Superior temporal gyrus (tissue), 1 donor: ENCODE measurements at regions not wholly inside any gene's neighbourhood (a gene's known extent, or its start where the extent isn't known, plus 50 kb on each side); places are given as distances from the start of the nearest gene placed in this dataset.
A peak's percentile ranks its signal among the peaks of the same experiment; 100 is the strongest.

Source experiments
- DNase-seq: peaks from one replicate; pipeline ENCODE4 v3.0.0-alpha.2; 2016; ENCODE audit errors: extremely low spot score

DNA sequence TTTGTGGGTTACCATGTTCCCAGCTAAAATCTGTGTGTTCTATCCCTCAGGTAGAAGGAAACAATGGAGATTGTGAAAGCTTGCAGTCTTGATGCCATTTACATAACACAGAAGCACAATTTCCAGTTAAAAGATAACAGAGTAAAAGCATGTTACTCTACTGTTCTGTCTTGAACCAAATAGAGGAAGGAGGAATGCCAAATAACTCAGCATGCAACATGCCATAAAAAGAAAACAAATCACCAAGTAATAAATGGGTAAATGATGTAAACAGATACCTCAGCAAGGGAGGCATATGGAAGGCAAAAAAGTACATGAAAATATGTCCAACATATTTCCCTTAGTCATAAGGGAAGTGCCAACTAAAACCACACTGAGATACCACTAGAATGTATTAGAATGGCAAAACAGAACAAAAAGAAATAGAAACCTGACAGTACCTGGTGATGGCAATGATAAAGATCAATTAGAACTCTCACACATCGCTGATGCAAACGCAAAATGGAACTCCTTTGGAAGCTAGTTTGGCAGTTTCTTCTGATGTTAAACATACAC lies 502.6 kb upstream of the HS3ST1 start:
- no peak for DNase-seq

DNA sequence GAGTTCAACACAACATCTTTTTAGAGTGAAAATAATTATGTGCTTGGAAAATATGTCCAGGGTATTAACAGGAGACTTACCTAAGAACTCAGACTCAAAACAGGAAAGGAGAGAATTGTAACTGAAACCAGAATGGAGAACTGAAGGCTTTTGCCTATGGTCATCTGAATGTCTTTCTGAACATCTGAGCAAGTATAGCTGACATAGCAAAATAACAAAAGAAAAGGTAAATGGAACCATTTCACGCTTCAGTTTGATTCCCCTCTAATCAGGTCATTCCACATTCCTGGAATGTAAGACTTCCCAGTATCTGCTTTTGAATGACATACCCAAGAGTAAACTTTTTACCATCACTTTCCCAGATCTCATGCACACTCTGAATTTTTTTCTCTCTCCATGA lies 500.4 kb upstream of the HS3ST1 start:
- DNase-seq: no peak

DNA sequence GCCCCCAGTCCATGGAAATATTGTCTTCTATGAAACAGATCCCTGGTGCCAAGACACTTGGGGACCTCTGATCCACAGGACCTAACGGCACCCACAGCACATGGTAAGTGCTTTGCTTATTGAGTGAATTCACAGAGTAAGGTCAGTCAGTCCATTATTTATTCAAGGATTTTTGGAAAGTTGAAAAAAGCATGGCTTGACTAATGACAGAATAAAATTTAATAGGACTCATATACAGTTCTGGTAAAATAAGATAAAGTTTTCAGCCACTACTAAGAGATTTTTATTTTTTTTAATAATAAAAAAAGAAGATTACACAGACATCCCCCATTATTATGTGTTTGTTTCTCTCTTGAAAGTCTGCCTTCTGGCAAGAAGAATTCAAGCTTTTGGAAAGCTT lies 490.6 kb upstream of the HS3ST1 start:
- no peak for DNase-seq

DNA sequence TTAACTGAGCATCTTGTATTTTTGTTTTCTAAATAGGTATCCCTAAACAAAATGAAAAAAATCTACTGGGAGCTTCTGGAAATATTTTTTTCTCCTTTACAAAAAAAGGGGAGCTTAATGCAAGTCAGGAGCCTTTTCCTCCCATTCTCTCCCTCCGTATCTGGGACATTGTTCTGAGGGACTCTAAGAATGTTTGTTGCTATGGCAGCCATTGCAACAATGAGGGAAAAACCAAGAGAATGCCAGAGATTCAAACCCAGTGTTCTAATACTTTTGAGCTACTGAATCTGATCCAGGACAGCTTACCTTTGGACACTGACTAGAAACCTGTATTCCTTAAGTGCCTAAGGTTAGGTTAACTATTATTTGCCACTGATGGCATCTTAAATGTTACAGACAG lies 485.7 kb upstream of the HS3ST1 start:
- DNase-seq: no peak

DNA sequence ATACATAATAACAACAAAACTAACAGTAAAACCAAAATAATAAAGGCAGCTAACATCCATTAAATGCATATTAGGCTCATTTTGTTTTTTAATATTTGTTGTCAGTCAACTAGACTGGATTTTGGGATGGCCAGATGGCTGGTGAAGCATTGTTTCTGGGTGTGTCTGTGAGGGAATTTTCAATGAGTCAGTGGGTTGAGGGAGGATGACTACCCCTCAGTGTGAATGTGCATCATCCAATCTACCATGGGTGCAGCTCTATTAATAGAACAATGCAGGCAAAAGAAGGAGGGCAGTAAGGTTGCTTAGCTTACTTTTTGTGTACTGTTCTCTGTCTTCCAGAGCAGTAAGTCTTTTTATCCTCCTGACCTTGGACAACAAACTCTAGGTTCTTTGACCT lies 484.2 kb upstream of the HS3ST1 start:
- no peak for DNase-seq

DNA sequence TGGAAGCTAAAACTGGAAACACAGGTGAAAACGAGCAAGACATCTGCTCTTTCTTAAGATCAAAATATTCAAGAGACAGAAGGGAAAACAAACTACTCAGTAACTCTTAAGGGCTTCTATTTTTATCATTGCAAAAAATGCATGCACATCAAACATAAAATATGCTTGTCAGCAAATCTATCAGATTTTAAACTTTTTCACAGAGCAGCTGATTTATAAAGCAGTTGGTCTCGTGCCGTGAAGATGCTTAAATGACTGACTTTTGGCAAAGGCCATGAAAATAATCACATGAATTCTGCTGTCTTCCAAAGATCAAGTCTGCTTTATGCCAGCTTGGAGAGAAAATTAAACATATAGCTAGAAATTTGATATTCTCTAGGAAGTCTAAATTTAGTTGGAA lies 482.1 kb upstream of the HS3ST1 start:
- no peak for DNase-seq

DNA sequence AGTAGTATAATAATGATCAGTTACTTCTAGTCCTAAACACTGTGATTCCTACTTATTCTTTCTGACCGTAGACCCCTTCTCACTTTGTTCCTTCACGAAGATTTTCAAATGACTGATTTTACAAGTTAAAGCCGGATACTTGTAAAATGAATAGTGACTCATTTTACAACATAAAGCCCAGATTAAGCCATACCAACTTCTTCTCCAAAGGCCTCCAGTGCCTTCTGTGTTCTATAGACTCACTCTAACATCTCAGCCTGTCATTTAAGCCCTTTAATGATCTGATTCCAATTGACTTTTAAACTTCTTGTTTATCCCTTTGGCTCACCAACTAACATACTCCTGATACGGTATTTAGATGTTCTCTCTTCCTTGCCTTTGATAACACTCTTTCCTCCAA lies 480.0 kb upstream of the HS3ST1 start:
- no peak for DNase-seq

DNA sequence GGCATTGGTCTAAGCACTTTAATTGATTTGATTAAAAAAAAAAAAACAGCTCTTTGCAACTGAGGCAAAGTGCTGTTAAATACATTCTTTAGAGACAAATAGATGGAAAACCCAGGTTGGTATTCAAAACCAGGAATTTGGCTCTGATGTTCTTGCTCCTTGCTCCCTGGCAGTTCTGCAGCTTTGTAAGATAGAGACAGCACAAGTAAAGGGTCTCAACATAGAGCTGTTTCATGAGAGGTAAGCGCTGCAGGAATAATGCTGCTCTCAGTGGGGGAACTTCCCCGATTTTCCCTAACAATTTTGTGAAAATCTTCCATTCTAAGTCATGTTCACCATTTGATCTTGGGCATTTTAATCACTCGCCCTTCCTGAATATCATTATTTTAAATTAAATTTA lies 479.5 kb upstream of the HS3ST1 start:
- no peak for DNase-seq

DNA sequence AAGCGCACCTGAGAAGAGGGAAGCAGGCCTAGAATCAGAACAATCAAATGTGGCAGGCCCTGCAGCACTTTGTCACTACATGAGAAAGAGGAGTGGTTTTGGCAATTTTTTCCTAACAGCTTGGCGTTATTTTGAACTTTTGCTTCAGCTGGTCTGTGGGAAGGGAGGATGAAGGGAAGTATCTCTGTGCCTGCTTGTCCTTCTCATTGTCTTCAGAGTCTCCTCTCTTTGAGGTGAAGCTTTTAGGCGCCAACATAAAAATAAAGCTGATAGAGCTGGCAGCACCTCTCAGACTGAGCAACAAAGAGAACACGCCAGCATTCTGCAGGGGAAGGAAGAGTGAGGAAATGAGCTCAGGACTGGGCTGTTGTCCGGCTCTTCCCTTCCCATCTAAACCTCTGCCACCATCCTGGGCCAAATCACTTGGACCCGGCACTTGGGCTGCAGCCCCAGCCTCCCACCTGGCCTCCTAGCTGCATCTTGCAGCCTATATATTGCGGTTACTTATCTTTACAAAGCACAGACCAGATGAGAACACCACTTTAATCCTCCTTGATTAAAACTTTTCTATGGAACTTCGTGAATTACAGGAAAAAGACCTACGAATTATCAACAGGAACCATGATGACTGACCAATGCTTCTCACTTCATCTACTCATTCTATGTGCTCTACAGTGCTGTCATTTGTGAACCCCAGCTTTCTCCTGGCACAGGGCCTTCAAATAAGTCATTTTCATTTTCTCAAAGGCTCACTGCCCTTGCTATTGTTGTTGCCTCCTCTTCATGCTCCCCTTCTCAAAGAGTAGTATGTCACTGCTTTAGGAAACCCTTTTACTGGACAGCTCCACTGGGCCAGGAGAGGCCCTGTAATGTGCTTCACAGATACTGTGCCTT lies 476.4 kb upstream of the HS3ST1 start:
- DNase-seq: no peak

DNA sequence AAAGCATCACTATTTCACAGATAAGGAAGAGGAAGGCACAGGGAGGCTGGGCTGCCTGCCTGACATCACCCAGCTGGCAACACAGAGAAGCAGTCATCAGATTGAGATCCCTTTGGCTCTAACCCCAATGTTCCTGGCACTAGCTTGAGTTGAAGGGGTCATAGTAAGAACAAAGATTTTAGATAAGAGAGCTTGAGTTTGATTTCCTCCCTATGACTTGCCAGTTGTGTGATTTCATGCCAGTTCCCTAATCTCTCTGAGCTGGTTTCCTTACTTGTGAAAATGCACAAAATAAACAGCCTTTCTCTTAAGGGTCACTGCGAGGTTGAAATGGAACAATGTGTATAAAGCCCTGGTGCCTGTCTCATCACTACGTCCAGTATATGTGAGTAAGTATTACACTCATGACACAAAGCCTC lies 475.4 kb upstream of the HS3ST1 start:
- peak; percentile 28 for DNase-seq

DNA sequence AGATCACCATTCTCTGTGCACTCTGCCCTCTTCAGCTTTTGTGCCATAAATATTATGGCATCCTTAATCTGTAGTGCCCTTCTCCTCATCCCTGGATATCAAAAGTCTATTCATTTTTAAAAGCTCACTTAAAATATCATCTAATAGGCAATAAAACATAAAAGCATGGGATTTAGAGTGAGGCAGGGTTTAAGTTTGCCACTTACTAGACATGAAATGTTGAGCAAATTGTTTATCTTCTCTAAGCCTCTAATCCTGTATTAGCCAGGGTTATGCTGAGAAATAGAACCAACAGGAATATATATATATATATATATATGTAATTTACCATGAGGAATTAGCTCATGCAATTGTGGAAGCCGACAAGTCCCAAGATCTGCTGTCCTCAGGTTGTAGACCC lies 472.4 kb upstream of the HS3ST1 start:
- no peak for DNase-seq

DNA sequence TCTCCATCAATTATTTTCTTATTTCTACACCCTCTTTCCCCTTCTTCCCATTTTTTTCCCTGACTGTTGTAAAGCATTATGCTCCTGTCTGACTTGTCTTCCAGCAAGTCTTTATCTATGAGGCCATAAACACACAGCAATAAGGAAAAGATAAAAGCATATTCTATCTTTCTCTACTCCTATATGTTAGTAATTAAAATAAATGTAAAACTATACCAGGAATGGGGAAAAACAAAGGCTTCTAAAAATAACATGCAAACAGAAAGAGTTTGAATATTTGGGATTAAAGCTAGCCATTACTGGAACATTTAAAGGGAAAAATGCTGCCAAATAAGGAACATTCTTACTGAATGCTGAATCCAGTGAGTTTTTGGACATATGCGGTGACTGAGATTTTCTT lies 471.7 kb upstream of the HS3ST1 start:
- DNase-seq: no peak

DNA sequence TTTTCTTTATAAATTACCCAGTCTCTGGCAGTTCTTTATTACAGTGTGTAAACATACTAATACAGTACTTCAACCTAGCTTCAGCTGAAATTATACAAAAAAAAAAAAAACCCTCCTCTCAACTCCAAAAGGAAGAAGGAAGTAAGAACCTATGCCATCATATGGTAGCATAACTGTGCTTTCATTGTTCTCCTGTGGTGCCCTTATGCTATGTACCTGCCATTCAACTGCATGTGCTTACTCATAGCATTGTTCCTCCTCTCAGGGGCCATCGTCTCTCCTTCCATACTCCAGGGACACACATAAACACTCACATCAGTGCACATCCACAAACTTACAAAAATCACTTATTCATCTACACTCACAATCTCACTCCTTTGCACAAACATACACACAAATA lies 470.1 kb upstream of the HS3ST1 start:
- DNase-seq: no peak

DNA sequence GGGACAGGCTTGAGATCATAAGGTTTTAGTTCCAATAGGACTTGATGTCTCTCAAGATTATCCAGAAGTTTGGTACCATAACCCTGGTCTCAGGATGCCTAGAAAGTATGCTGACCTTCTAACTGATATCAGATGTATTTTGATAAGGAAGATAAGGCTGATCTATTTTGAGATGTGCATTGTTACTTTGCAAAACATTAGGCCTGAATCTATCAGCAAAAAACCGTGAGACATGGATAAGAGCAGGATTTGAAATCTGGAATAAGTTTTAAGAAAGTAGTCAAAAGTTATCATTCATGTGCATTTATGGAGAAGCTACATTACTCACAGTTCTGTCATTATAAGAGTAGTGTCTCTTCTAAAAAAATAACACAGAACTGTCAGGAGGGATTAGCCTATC lies 467.1 kb upstream of the HS3ST1 start:
- DNase-seq: no peak

DNA sequence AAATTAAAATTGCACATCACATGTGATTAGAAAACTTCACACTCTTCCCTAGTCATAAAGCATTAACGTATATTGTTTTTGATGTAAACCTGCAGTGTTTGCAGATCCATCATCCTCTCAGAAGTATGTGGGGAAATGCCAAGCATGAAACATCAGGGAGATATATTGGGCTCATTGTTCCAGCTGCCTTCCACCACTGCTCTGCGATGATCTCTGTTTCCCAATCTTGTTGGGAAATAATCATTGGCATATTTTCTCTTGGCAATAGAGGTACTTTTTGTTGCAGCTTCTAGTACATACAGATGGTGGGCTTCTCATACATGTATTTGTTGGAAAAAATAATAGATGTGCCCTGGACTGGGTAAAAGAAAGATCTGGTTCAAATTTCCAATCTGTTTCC lies 466.3 kb upstream of the HS3ST1 start:
- DNase-seq: no peak

DNA sequence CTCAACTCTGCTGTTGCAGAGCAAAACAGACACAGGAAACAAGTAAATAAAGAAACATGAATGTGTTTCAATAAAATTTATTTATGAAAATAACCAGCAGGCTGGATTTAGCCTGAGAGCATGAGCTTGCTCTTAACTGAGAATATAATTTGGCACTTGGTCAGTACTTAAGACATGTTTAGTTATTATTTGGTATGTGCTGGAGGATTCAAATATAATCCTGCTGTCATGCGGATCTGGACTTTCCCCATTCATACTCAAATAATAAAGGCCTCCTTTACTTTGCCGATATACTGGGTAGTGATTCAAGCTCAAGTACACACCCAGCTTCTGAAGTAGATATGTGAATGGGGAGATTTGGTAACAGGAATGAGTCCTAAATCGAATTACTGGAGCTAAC lies 465.5 kb upstream of the HS3ST1 start:
- no peak for DNase-seq

DNA sequence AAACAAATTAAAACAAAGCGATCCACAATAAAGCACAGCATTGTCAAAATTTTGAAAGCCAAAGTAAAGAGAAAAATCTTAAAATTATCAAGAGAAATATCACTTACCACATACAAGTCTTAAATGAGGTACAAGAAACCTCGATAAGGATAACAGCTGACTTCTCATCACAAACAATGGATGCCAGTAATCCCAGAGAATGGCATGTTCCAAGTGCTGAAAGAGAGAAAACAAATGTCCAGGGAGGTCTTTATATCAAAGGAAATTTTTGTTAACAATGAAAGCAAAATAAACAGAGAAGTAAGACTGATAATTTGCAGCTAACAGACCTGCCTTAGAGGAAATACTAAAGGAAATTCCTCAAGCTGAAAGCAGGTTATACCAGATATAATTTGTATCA lies 460.4 kb upstream of the HS3ST1 start:
- DNase-seq: no peak

DNA sequence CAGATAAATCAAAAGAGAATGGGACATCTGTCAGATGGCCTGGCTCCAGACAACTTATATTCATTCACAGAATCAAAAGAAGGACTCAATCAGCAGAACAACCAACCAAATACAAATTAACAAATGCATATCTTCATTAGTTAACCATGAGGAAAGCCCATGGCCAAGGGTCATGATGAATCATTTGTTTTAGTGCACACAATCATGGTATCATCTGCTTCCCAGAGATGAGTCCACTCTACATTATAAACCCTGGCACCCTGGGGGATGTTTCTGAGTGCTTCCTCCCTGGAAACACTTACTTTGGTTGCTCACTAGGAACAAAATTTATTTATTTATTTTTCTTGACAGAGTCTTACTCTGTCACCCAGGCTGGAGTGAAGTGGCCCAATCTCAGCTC lies 453.3 kb upstream of the HS3ST1 start:
- DNase-seq: no peak

DNA sequence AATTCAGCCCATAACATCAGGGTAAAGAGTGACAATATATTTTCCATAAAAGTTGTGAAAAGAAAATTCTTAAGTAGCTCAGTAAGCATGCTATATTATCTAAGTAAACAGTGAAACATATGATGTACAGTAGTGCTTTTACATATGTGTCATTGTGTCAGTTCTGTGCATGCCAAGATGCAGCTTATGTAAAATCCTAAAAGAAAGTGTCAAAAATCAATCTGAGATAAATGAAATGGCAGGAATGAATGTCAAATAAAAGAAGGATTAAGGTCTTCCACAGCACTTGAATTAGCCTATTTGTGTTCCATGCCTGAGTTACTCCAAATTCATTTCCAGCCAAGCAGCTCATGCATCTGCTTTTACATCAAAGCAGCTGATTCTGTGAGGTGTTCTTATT lies 452.7 kb upstream of the HS3ST1 start:
- no peak for DNase-seq

DNA sequence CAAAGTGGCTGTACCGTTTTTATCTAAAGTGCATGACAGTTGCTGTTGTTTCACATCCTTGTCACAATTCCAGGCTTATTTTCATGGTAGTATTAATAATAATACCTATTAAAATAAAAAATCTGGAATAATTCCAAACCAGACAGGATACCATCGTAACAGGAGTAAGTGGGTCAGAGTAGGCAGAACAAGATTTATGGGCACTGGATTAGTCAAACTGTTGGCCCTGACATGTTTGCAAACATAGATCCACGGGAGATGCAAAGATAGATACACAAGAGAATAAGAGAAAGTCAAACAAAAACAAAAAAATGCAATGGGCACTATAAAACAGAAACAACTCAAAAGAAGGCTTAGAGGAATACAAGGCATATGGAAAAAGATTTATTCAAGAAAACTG lies 449.5 kb upstream of the HS3ST1 start:
- no peak for DNase-seq

DNA sequence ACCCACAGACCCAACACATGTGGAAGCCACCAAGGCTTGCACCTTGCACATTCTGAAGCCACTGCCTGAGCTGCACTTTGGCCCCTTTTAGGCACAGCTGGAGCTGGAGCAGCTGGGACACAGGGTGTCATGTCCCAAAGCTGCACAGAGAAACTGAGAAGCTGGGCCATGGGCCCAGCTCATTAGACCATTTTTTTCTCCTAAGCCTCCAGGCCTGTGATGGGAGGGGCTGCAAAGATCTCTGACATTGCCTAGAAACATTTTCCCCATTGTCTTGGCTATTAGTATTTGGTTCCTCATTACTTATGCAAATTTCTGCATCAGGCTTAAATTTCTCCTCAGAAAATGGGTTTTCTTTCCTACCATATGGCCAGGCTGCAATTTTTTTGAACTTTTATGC lies 447.4 kb upstream of the HS3ST1 start:
- DNase-seq: no peak

DNA sequence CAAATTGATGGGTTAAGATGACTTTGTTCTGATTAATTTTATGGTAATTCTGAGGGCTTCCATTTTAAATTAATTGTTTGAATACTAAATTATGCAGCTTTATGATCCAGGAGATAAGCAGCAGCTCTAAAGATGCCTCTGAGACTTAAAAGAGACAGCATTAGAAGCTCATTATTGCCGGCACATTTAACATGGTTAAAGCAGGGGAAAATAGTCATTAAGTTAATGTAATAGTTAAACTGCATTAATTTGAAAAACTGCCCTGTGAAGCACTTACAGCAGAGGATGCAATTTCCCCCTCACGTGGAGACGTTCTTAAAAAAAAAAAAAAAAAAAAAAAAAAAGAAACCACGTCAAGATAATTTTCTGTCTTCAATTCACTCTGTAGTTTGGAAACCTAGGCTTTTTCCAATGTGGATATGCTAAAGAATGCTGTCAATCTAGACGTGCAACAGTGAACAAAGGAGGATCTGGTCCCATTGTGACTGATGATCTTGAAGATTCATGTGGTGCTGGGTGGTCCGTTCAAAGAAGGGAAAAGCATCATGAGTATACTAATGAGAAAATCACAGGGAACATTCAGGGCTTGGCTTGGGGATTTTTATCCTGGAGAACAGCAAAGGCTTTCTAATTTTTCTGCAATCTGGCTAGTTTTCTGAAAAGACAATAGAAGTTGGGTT lies 440.6 kb upstream of the HS3ST1 start:
- DNase-seq: no peak

DNA sequence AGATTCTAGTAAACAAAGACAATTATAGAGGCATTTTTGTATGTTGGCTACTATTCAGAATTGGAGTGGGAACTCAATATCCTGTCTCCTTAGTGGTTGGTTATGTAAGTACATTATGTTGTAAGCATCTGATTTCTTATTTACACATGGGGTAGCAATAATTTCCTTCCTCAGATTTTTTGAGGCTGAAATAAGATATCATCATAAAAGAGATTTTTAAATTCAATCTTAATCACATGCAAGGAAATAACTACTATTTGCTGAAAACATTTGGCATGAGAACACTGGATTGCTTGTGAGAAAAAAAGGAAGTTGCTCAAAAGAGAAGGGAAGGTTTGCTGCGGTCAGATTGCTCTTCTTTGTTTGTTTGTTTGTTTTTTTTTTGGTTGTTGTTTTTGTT lies 437.7 kb upstream of the HS3ST1 start:
- no peak for DNase-seq
